Fibroblast of skin of right quadriceps (primary cell): ENCODE measurements at regions not wholly inside any gene's neighbourhood (a gene's known extent, or its start where the extent isn't known, plus 50 kb on each side); places are given as distances from the start of the nearest gene placed in this dataset.
"Not testable (repeated sequence)": the region's sequence is repeated elsewhere in the genome, so short reads cannot be mapped to it uniquely, and the experiment has no call there.

Source experiments
- DNase-seq: peaks from one replicate; pipeline ENCODE4 v3.0.0-alpha.2; 2013

DNA sequence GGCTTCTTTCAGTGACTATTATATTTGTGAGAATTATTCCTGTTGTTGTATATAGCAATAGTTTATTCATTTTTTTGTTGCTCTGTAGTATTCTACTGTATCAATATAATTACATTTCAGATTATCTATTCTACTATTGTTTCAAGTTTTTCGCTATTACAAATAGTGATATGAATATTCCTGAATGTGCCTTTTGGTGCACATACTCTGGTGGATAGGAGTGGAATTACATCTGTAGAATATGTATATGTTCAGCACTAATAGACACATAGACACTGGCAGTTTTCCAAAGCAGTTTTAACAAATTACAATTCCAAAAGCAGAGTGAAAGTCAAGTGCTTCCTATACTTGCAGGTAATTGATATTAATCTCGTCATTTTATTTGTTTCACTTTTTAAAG is 696.2 kb upstream of the PRMT6 start:
- DNase-seq: no peak

DNA sequence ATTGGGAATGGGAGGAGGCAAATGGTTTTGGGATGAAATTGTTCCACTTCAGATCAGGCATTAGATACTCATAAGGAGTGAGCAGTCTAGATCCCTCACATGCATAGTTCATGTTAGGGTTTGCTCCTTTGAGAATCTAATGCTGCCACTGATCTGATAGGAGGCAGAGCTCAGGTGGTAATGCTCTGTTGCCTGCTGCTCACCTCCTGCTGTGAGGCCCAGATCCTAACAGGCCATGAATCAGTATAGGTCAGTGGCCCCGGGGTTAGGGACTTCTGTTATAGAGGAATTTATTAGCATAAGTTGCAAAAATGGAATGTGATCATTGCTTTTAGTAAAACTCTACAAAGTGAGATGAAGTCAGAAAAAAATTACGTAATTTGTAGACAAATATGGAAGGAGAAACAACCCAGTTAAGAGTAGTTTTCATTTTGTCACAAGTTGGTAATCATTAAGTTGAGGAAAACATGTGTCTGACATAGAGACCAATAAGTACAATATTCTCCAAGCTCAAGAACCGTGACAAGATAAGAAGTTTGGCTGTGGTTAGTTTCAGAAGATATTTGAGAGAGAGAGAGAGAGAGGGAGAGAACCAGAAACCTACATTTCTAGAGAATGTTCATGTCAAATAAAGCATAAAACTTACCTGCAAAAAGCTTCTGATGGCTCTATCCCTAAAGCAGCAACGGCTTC is 689.7 kb upstream of the PRMT6 start:
- no peak for DNase-seq

DNA sequence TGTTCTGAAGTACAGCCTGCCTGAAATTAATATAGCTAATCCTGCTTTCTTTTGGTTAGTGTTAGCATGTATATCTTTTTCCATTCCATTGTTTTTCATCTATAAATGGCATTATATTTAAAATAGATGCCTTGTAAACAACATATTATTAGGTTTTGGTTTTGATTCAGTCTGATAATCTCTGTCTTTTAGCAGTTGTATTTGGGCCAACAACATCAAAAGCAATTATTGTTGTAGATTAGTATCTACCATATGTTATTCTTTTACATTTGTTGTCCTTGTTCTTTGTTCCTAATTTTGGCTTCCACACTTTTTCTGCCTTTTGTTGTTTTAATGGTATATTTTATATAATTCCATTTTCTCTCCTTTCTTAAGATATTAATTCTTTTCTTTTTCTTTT is 678.2 kb upstream of the PRMT6 start:
- DNase-seq: no peak

DNA sequence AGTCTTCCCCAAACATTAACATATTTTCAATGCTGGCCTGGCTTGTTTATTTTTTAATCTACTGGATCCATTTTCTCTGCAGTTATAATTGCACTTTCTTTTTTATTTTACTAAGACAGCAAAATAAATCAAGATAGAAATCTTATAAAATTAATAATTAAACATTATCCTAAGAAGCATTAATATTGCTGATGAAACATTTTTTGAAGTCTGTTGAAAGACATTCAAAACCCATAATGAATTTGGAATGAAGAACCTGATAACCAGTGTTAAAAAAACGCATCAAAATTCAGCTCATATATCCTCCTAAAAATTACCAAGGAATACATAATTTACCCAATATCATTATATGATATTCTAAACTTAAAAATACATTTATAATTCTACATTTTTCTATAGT is 675.7 kb upstream of the PRMT6 start:
- no peak for DNase-seq

DNA sequence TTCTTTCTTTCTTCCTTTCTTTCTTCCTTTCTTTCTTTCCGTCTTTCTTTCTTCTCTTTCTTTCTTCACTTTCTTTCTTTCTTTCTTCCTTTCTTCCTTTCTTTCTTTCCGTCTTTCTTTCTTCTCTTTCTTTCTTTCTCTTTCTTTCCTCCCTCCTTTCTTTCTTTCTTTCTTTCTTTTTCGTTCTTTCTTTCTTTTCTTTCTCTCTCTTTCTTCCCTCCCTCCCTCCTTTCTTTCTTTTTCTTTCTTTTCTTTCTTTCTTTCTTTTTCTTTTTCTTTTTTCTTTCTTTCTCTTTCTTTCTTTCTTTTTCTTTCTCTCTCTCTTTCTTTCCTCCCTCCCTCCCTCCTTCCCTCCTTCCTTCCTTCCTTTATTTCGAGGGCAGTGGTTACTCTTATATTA is 667.3 kb upstream of the PRMT6 start:
- not testable (repeated sequence) for DNase-seq

DNA sequence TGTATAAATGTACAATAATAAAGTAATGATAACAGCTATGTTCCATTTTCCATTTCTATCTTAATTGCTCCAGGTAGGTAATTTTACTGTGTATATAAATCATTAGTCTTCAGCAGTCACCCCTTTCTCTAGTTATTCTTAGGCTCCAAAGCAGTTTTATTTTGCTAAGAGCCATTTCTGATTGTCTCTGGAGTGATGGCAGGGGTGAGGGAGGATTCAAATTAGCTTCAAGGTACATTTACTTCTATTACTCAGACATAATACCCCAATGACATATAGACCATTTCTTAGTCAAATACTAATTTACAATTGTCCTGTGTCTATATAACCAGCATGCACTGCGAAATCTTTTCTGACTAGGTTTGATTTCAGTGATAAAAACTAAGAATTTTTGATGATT is 663.4 kb upstream of the PRMT6 start:
- no peak for DNase-seq

DNA sequence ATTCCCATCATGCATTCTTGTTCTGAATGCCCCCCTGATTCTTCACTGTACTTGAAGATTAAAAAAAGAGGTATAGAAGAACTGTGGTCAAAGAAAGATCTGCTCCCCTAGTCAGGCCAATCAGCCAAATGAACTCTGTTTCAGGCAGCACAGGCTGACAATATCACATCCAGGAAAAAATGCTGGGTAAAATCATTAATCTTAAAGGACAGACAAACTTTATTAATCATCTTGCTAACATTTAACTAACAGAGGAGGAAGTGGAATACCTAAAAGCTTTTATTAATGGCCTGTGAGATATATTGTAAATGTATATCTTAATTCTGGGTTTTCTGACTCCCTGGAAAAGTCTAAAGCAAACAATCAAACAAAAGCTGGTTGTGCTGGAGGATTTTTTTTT is 660.5 kb upstream of the PRMT6 start:
- DNase-seq: no peak

DNA sequence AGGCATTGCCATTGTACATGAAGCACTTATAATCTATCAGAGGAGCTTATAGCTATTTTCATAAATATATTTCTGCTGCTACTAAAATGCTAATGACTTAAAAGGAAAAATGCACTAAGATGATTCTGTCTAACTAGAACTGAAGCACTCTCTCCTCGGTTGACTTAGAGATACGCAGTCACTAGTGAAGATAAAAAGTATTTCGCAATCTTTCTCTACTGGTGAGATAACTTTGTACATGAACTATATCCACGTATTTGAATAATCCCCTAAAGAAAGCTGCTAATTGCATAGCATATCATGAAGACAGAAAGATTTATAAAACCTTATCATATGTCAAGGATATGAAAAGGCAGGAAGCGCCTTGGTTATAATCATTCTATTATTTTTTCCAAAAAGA is 658.1 kb upstream of the PRMT6 start:
- no peak for DNase-seq

DNA sequence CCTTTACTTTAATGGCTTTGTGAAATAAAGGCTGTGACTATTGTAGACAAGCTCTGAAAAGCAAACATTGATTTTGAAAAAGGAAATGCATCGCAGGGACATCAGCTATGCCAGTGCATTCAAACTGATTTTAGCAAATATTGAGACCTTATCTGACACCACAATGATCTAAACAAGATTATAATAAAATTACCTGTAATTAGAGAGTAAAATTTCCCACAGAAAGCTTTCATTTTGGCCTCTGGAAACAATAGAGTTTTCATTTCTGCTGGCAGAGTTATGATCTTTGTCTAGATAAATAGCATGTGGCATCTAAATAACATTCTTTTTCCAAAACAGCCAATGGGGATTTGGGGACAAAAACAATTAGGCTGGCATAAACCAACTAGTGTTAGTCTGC is 650.4 kb upstream of the PRMT6 start:
- DNase-seq: no peak

DNA sequence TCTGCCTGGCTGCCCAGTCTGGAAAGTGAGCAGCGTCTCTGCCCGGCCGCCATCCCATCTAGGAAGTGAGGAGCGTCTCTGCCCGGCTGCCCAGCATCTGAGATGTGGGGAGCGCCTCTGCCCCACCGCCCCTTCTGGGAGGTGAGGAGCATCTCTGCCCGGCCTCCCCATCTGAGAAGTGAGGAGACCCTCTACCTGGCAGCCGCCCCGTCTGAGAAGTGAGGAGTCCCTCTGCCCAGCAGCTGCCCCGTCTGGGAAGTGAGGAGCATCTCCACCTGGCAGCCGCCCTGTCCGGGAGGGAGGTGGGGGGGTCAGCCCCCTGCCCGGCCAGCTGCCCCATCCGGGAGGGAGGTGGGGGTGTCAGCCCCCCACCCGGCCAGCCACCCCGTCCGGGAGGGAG is 644.2 kb upstream of the PRMT6 start:
- DNase-seq: not testable (repeated sequence)

DNA sequence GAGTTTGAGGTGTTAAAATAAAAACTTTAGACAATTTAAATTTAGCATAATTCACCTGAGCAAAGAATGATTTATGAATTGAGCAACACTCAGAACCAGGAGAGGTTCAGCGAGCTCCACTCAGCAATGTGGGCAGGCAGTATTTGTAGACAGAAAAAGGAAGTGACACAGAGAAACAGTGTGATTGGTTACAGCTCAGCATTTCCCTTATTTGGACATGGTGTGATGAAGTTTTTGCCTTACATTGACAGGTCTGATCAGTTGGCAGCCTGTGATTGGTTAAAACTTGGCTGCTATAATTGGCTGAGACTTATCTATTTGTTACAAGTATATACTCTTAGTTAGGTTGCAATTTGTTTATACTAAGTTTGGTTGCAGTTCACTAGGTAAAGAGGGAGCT is 621.2 kb upstream of the PRMT6 start:
- no peak for DNase-seq

DNA sequence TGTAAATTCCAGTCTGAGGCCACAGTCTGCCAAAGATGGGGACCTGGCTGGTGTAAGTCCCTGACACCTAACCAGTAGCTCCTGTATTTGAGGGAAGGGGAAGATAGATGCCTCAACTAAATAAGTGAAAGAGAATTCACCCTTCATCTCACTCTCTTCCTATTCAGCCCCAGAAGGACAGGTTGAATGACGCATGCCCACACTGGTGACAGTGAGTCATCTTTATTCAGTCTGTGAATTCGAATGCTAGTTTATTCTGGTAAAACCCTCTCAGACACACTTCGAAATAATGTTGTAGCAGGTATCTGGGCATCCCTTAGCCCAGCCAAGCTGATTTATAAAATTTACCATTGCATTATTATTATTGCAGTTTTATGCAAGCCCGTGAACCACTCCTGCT is 617.0 kb upstream of the PRMT6 start:
- no peak for DNase-seq

DNA sequence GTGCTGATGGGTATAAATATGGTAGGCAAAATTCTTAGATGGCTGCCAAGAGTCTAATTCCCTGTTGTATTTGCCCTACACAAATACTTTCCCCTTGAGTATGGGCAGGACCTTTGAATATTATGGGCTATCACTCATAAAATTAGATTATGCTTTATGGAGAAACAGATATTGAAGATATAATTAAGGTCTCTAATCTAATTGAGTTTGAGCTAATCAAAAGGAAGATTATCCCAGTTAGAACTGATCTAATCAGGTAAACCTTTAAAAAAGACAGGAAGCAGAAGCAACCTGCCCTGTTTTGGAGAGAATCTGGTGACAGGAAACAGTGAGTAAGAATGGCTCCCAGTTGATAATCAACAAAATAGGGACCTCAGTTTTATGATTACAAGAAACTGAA is 609.0 kb upstream of the PRMT6 start:
- no peak for DNase-seq

DNA sequence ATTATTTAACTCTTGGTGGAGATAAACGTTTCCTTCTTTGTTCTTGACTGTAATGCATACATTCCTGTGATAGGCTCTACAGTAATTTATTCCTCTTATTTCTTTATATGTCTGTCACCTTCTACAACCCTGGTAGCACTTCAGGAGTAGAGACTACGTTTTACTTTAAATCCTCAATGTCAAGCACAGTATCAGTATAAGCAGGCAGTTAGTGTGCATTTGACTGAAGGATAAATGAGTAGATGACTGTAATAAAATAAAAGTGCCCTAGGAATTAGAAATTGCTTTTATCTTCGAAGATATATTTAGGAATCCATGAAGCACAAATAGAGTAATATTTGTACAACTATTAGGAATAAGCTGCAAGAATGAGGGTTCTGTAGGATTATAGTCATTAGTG is 599.6 kb upstream of the PRMT6 start:
- DNase-seq: no peak

DNA sequence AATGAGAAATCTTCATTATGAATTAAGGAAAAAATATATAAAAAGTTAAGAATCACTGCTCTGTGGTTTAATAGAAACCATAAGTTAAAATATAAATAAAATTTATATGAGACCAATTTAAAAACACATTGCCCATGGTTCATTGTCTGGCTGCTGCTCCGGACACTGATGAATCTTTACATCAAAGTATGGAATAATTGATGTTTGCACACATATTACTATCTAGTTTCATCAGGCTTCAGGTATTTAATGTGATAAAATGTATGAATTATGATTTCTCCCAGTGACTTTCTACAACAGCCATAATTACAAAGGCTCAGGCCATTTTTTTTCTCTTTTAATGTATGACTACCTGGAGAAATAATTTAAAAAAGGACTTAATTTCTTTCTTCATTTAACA is 599.1 kb upstream of the PRMT6 start:
- DNase-seq: no peak

DNA sequence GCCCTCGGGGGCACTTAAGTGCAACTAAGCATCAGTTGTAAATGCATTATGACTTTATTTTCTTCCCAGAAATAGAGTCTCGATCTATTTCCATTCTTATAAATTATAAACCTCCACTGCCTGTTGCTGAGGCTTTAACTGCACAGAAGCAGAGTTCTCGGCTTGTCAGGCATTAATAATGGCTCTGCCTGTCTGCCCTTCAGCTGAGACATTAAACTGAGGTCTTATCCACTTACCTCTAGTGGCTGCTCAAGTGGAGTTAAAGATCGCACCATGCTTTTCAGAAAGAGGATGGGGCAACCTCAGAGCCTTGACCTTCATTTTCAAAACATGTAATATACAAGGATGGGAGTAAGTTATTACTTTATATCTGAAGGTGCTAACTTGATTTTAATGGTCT is 597.6 kb upstream of the PRMT6 start:
- DNase-seq: no peak

DNA sequence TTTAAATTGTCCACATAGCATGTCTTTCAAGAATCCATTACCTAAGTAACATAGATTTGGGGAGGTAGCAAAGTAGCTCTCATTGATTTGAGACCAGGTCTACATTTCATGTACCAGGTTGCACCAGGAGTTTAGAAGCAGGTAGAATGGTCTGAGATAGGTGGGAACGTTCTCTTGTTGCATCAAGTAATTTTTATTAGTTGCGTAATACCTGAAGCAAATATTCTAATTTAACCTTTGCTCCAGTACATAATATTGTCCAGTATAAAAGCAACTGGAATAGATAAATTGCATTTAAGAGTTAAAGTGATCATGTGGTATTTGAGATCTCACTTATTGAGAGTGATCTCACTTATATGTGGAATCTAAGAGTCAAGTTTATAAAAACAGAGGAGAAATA is 597.1 kb upstream of the PRMT6 start:
- DNase-seq: no peak

DNA sequence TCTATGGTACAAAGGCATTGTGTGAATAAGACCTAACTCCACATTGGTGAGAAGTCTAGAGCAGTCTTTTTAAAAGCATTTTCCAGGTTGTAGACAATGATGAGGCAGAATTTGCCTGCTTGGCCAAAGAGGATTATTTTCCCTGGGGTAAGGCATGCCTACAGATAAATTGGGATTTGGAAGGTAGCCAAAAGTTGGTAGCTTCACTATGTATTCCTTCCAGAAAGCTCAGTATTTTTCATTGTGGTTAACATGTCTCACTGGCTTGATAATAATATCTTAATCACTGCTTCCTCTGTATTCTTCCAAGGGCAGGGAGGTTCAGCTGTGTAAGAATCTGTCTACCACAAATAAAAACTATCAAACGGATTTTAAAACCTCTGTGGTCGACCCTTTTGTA is 590.8 kb upstream of the PRMT6 start:
- peak; percentile 42 for DNase-seq

DNA sequence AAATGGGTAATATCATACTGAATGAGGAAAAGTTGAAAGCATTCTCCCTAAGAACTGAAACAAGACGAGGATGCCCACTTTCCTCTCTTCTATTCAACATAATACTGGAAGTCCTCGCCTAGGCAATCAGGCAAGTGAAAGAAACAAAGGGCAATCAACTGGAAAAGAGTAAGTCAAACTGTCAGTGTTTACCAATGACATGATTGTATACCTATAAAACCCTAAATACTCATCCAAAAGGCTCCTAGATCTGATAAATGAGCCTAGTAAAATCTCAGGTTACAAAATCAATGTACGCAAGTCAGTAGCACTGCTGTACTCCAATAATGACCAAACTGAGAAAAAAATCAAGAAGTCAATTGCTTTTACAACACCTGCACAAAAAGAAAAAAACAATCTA is 575.8 kb upstream of the PRMT6 start:
- no peak for DNase-seq

DNA sequence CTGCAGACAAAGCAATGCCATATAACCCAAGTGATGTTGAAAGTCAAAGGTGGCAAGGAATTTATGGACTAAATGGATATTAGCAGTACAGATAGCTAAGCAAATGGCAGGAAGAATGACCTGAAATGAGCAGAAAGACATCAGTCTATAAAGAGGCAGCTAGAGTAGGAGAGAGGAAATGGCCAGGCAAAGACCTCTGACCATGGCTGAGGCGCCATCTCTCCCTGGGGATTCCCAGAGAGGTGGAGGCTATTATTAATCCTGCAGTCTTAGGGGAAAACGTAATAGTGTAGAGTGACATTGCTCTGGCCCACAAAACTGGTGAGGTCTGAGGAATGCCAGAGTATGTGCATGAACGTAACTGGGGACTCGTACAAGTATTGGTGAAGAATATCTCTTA is 563.6 kb upstream of the PRMT6 start:
- DNase-seq: no peak

DNA sequence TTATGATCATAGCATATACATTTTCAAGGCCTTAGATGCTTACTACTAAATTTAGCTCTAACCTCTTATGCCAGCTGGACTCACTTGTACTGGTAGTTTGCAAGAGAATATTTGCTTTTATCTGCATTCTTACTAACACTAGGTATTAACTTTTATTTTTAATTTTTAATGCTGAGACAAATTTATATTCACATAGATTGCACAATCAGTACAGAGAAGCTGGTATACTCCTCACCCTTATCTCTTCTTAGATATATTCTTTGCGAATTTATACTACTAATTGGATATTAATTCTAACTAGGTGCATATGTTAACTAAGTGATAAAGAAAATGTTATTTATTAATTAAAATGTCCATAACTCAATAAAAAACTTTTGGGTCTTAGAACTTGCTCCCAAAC is 561.8 kb upstream of the PRMT6 start:
- DNase-seq: no peak

DNA sequence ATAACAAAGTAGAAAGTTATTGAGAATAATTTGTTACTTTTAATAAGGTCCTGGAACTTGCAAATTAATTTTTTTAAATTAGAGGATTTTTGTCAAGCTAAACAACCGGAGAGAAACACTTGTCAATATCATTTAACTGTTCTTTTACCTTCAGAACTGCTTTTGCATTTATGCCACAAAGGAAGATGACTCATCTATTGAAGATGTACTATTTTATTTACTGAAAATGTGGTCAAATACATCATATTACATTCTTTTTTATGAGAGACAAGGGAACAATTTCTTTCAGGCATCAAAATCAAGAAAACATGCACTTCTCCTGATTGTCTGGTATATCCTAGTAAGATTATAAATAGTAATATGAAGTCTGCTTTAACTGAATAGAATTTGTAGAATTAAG is 558.2 kb upstream of the PRMT6 start:
- peak; percentile 9 for DNase-seq

DNA sequence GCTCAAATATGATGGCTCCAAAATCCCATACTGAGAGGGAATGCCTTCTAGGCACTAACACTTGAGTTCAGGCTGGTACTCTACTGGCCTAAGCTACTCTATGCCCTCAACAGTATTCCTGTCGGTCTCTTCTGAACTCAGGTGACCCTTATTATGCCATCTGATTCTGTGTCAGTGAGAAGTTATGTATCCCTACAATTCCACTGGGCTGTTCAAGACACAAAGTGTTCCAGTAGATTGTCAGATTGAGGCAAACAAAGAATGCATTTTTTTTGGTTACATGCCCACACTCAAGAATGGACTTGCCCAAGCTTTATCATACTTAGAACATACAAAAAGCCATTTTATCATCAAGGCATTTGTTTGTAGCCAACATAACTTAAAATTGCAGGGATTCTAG is 553.8 kb upstream of the PRMT6 start:
- DNase-seq: no peak

DNA sequence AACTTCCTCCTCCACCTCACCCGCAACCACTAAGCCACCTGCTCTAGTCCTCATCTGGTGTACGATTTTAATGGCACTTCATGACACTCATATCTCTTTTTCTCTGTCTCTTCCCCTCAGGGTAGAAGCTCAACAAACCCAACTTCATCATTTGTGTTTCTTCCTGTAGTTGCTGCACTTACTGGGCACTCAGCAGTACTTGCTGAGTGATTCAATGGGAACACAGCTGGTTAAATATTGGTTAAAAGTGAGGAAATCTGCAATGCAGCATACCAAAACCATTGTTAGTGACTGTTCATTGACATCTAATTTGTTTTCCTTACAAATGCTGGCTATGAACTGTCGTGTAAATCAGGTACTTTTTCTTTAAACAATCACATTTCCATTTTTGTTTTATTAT is 541.1 kb upstream of the PRMT6 start:
- no peak for DNase-seq

DNA sequence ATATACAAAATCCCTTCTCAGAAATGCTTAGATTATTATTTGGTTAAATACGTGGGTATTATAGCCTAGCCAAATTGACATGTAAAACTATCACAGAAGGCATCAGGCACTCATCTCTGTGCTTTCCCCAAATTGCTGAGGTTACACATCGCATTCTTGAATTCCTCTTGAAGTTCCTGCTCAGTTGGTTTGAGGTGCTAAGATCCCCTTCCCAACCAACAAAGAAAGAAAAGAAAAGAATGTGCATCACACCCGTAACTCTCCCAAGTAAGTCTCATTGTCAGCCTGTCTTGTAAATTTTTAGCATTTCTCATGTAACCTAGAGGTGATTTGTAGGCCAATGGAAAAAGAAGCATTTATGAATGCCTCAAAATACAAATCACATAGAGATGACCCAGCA is 539.2 kb upstream of the PRMT6 start:
- DNase-seq: peak; percentile 4

DNA sequence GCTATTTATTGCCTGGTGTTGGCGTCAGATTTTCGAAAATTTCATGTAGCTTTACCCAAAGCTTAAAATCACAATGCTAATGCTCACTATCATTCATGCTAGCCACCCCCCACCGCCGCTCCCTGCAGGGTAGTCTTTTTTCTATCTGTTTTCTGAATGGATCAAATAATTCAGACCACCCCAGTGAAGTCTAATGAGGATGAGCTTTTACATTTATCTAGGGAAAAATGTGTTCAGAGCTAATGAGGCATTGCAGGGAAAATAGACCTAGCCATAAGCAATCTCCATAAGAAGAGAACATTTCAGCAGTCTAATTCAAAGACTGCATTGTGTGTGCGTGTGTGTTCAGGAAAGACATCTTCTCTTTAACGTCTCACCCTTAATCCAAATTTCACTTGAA is 533.0 kb upstream of the PRMT6 start:
- no peak for DNase-seq
